Endothelial cell of umbilical vein (primary cell): ENCODE measurements at regions not wholly inside any gene's neighbourhood (a gene's known extent, or its start where the extent isn't known, plus 50 kb on each side); places are given as distances from the start of the nearest gene placed in this dataset.

Experiments used
- BruUV-seq: library from RNA; stranded (reverse); fragments of 400-500 nt; replicated peaks from 2 replicates; lab custom pipeline; 2021; lab: Mats Ljungman, UMichigan
- CTCF ChIA-PET: fragments of 300-600, 350-600 bp; sonication (Branson Sonifier 250); formaldehyde crosslinking; loops from one replicate; lab custom pipeline; 2021; ENCODE audit warnings: antibody characterized with exemption, inconsistent platforms; lab: Charles Lee
- POLR2A ChIA-PET: fragments of 300-600, 350-600 bp; sonication (Branson Sonifier 250); formaldehyde crosslinking; loops from one replicate; lab custom pipeline; 2021; ENCODE audit warnings: antibody characterized with exemption, inconsistent platforms; lab: Charles Lee
- DNase-seq: peaks from one replicate; pipeline ENCODE4 v3.0.0-alpha.2; 2011; ENCODE audit warnings: low read depth, low spot score
- FAIRE-seq: peaks from 2 replicates; lab custom pipeline; 2011; peaks lifted over from hg19 to GRCh38; lab: Jason Lieb, UNC
- H2AFZ ChIP-seq: 2 replicates; pipeline ENCODE4 v1.6.0; 2012; ENCODE audit warnings: low read depth, low read length, control low read depth, inconsistent platforms
- H3K27ac ChIP-seq: 2 replicates; pipeline ENCODE4 v1.5.1; 2011; ENCODE audit warnings: low read depth, mild to moderate bottlenecking, control low read depth, low read length, moderate library complexity; ENCODE audit not compliant: insufficient read depth
- H3K27me3 ChIP-seq, 2 experiments: 2 replicates each; pipeline versions ENCODE4 v1.6.0 to v1.6.1; 2011; ENCODE audit warnings: low read length in 2 of 2, mixed read lengths in 1 of 2; ENCODE audit not compliant: control insufficient read depth in 2 of 2, insufficient read depth in 2 of 2
- H3K36me3 ChIP-seq, 2 experiments: 2 replicates in 1 of 2; 3 replicates in 1 of 2; pipeline ENCODE4 v1.5.1; 2011; ENCODE audit warnings: low read length in 2 of 2, mild to moderate bottlenecking in 1 of 2, moderate library complexity in 1 of 2; ENCODE audit not compliant: control insufficient read depth in 2 of 2, insufficient read depth in 2 of 2; ENCODE audit errors: extremely low read depth in 1 of 2
- H3K4me1 ChIP-seq: 3 replicates; pipeline ENCODE4 v1.5.1; 2011; ENCODE audit warnings: mild to moderate bottlenecking, low read length; ENCODE audit not compliant: control insufficient read depth, insufficient read depth; ENCODE audit errors: extremely low read depth
- H3K4me2 ChIP-seq: 2 replicates; pipeline ENCODE4 v1.6.1; 2011; ENCODE audit warnings: low read length, control low read depth, mixed read lengths; ENCODE audit not compliant: insufficient read depth
- H3K4me3 ChIP-seq, 3 experiments: fragments of 200-600 bp in 1 of 3; sonication (generic), shearing (Covaris generic) in 1 of 3; replicated peaks in 1 of 3; 2 replicates each; pipeline ENCODE4 v1.5.1; 2011 to 2016; ENCODE audit warnings: control low read depth in 3 of 3, low read length in 3 of 3, mild to moderate bottlenecking in 2 of 3, inconsistent platforms in 1 of 3, low read depth in 1 of 3, moderate library complexity in 1 of 3; ENCODE audit not compliant: insufficient read depth in 1 of 3
- H3K79me2 ChIP-seq: 2 replicates; pipeline ENCODE4 v1.6.0; 2012; ENCODE audit warnings: low read length, inconsistent platforms; ENCODE audit not compliant: control insufficient read depth, insufficient read depth
- H3K9ac ChIP-seq: replicated peaks from 2 replicates; pipeline ENCODE3; 2011; ENCODE audit warnings: low read length, control low read depth; ENCODE audit not compliant: insufficient read depth; ENCODE audit errors: extremely low read depth
- H3K9me1 ChIP-seq: replicated peaks from 3 replicates; pipeline ENCODE4 v1.6.0; 2011; ENCODE audit warnings: mild to moderate bottlenecking, low read length; ENCODE audit not compliant: control insufficient read depth, insufficient read depth; ENCODE audit errors: extremely low read depth
- H3K9me3 ChIP-seq: replicated peaks from 2 replicates; pipeline ENCODE4 v1.5.1; 2012; ENCODE audit warnings: low read length, inconsistent platforms; ENCODE audit not compliant: control insufficient read depth, insufficient read depth
- H4K20me1 ChIP-seq: replicated peaks from 2 replicates; pipeline ENCODE3; 2011; ENCODE audit warnings: mild to moderate bottlenecking, low read length; ENCODE audit not compliant: control insufficient read depth, insufficient read depth; ENCODE audit errors: extremely low read depth
- CTCF ChIP-seq, 2 donors: IDR thresholded peaks; 1 replicate in 1 of 2; 2 replicates in 1 of 2; pipeline ENCODE4 v1.5.1; 2011; ENCODE audit warnings: low read length in 2 of 2, mild to moderate bottlenecking in 2 of 2, moderate library complexity in 2 of 2, control low read depth in 1 of 2, inconsistent platforms in 1 of 2, low read depth in 1 of 2; ENCODE audit not compliant: insufficient read depth in 1 of 2; ENCODE audit errors: extremely low read depth in 1 of 2
- EZH2 ChIP-seq: IDR thresholded peaks from 2 replicates; pipeline ENCODE4 v1.6.1; 2012; ENCODE audit warnings: borderline replicate concordance, low read depth, mild to moderate bottlenecking, moderate library complexity, low read length, inconsistent platforms; ENCODE audit not compliant: severe bottlenecking
- FOS ChIP-seq: IDR thresholded peaks from 2 replicates; pipeline ENCODE4 v1.6.1; 2011; ENCODE audit warnings: mild to moderate bottlenecking, low read length, moderate library complexity, borderline replicate concordance; ENCODE audit not compliant: insufficient read depth
- GATA2 ChIP-seq: IDR thresholded peaks from 2 replicates; pipeline ENCODE4 v1.7.0; 2011; ENCODE audit warnings: low read depth, mild to moderate bottlenecking, moderate library complexity, mixed read lengths, low read length; ENCODE audit not compliant: insufficient read length, insufficient read depth
- JUN ChIP-seq: IDR thresholded peaks from 2 replicates; pipeline ENCODE4 v1.6.1; 2011; ENCODE audit warnings: borderline replicate concordance, low read depth; ENCODE audit not compliant: insufficient read length, insufficient read depth
- MAX ChIP-seq: IDR thresholded peaks from 2 replicates; pipeline ENCODE4 v1.6.1; 2011; ENCODE audit not compliant: insufficient read depth, insufficient read length
- MYC ChIP-seq: IDR thresholded peaks from one replicate; pipeline ENCODE4 v1.6.1; 2011; ENCODE audit warnings: mild to moderate bottlenecking, low read depth, low read length
- POLR2A ChIP-seq: IDR thresholded peaks from 2 replicates; pipeline ENCODE4 v1.6.1; 2012; ENCODE audit warnings: low read depth, mild to moderate bottlenecking, control low read depth, low read length
- POLR2AphosphoS5 ChIP-seq: IDR thresholded peaks from 2 replicates; pipeline ENCODE4 v1.6.1; 2012; ENCODE audit warnings: low read depth, mild to moderate bottlenecking, control low read depth, low read length, moderate library complexity; ENCODE audit not compliant: insufficient read depth
- dilution Hi-C: fragments of 300-500 bp; cut with MboI; formaldehyde crosslinking; loops from one replicate; pipeline ENCODE4 v1.15.0; 2019; ENCODE audit warnings: low sequenced_read_pairs; ENCODE audit not compliant: extremely low pct_ligation_motif_present
- intact Hi-C: fragments of 100-400 bp; cut with micrococcal nuclease; formaldehyde crosslinking; loops from one replicate; pipeline ENCODE4 v1.10.0; 2022

- Histone ChIP-seq H3K4me2 (no peak overlapping the region), H2AFZ (no peak overlapping the region), H3K9ac (no peak overlapping the region), H3K9me3 (no peaks in the 10 kb centered on the region), H3K4me1 (no peaks in the 10 kb centered on the region), H3K36me3 (no peaks in the 10 kb centered on the region), H3K27ac (no peak overlapping the region), H3K79me2 (no peaks in the 10 kb centered on the region), H3K27me3 (no peaks in the 10 kb centered on the region), H3K9me1 (no peaks in the 10 kb centered on the region), H4K20me1 (no peaks in the 10 kb centered on the region), H3K4me3 (no peak overlapping the region)
- DNase-seq (no peak), FAIRE-seq (peak; percentile 4)
- no peak for TF ChIP-seq GATA2
- TF ChIP-seq MYC, result no peak
- TF ChIP-seq FOS, result no peak
- TF ChIP-seq POLR2AphosphoS5, result no peak
- TF ChIP-seq MAX, result no peak
- no peak for TF ChIP-seq POLR2A
- TF ChIP-seq EZH2, result no peak
- TF ChIP-seq JUN, result no peak
- no peak for TF ChIP-seq CTCF (IDR thresholded peaks at IDR 0.05; ENCODE audit: extremely low read depth in 1 of 2, insufficient read depth in 1 of 2, low read depth in 1 of 2, low read length in 2 of 2)
- CTCF ChIA-PET, result interaction anchor here (1.0 to 1.4 kb wide), 2 partner anchors 21 to 27 kb away, joined by 3 read pairs; no protein-coding TSS in a partner anchor
- POLR2A ChIA-PET, result no interaction called here
- dilution Hi-C loops, result no loop called here
- intact Hi-C loops, result no loop called here
- no TSS peak for BruUV-seq
Observed at GRCh38 chr7:33781167-33781566, 124.2 kb upstream of the BMPER start.
